OCI-LY7 (cell line): ENCODE measurements at regions not wholly inside any gene's neighbourhood (a gene's known extent, or its start where the extent isn't known, plus 50 kb on each side); places are given as distances from the start of the nearest gene placed in this dataset.

Experiments
- BruUV-seq: library from RNA; stranded (reverse); fragments of 400-500 nt; replicated peaks from 2 replicates; lab custom pipeline; 2021; lab: Mats Ljungman, UMichigan
- CTCF ChIA-PET: fragments of 300-600 bp; sonication (Branson Sonifier 250); formaldehyde crosslinking; loops from one replicate; lab custom pipeline; 2022; ENCODE audit warnings: antibody characterized with exemption; ENCODE audit not compliant: unreplicated experiment; lab: Charles Lee
- POLR2A ChIA-PET: fragments of 300-600 bp; sonication (Branson Sonifier 250); formaldehyde crosslinking; loops from one replicate; lab custom pipeline; 2022; ENCODE audit warnings: antibody characterized with exemption; lab: Charles Lee
- DNase-seq: peaks from one replicate; pipeline ENCODE4 v3.0.0-alpha.2; 2015; ENCODE audit warnings: low spot score
- H2AFZ ChIP-seq: fragments of 200-600 bp; sonication (generic), shearing (Covaris generic); 2 replicates; pipeline ENCODE4 v1.6.1; 2014; ENCODE audit warnings: mild to moderate bottlenecking, antibody characterized with exemption, low read length, moderate library complexity
- H3K27ac ChIP-seq: fragments of 200-600 bp; sonication (generic); 2 replicates; pipeline ENCODE4 v1.5.1; 2014; ENCODE audit warnings: mixed run types, low read depth, mild to moderate bottlenecking, moderate library complexity, low read length, inconsistent platforms; ENCODE audit not compliant: poor library complexity, severe bottlenecking
- H3K36me3 ChIP-seq: fragments of 200-600 bp; sonication (generic); 2 replicates; pipeline ENCODE4 v1.6.1; 2014; ENCODE audit warnings: mild to moderate bottlenecking, antibody characterized with exemption, low read length, moderate library complexity, mixed read lengths; ENCODE audit not compliant: insufficient read depth
- H3K4me1 ChIP-seq: fragments of 200-600 bp; sonication (generic); 2 replicates; pipeline ENCODE4 v1.5.1; 2014; ENCODE audit warnings: mild to moderate bottlenecking, low read length; ENCODE audit not compliant: insufficient read depth, poor library complexity, severe bottlenecking
- H3K4me2 ChIP-seq: fragments of 200-600 bp; sonication (generic); 2 replicates; pipeline ENCODE4 v1.6.1; 2014; ENCODE audit warnings: mild to moderate bottlenecking, low read length
- H3K4me3 ChIP-seq: fragments of 200-600 bp; sonication (generic); 2 replicates; pipeline ENCODE4 v1.5.1; 2014; ENCODE audit warnings: mild to moderate bottlenecking, low read depth, low read length; ENCODE audit not compliant: poor library complexity, severe bottlenecking
- H3K79me2 ChIP-seq: fragments of 200-600 bp; sonication (generic); 2 replicates; pipeline ENCODE4 v1.6.1; 2016; ENCODE audit warnings: low read depth, mild to moderate bottlenecking, low read length, moderate library complexity, mixed read lengths; ENCODE audit not compliant: insufficient read depth
- H3K9me2 ChIP-seq: fragments of 200-600 bp; sonication (generic); 2 replicates; pipeline ENCODE4 v1.6.1; 2016; ENCODE audit warnings: mild to moderate bottlenecking, low read length, mixed read lengths; ENCODE audit not compliant: insufficient read depth
- H3K9me3 ChIP-seq: fragments of 200-600 bp; sonication (generic); 2 replicates; pipeline ENCODE4 v1.6.1; 2014; ENCODE audit warnings: mild to moderate bottlenecking, mixed run types, low read length, mixed read lengths
- H4K20me1 ChIP-seq: fragments of 200-600 bp; sonication (generic); 2 replicates; pipeline ENCODE4 v1.6.1; 2014; ENCODE audit warnings: mild to moderate bottlenecking, antibody characterized with exemption, low read length, moderate library complexity, mixed read lengths; ENCODE audit not compliant: insufficient read depth
- CTCF ChIP-seq: fragments of 200-600 bp; sonication (generic); conservative IDR thresholded peaks from 2 replicates; pipeline ENCODE4 v1.5.1; 2014; ENCODE audit warnings: mild to moderate bottlenecking, antibody characterized with exemption, low read length, moderate library complexity, mixed read lengths
- EZH2phosphoT487 ChIP-seq: fragments of 200-600 bp; sonication (generic); IDR thresholded peaks from 2 replicates; pipeline ENCODE4 v1.6.1; 2018; ENCODE audit warnings: low read depth, borderline replicate concordance, mild to moderate bottlenecking, mixed run types, antibody characterized with exemption, low read length, moderate library complexity, mixed read lengths
- intact Hi-C: fragments of 100-400 bp; cut with micrococcal nuclease; formaldehyde crosslinking; loops from one replicate; pipeline ENCODE4 v1.10.0; 2022; ENCODE audit not compliant: unreplicated experiment

DNA sequence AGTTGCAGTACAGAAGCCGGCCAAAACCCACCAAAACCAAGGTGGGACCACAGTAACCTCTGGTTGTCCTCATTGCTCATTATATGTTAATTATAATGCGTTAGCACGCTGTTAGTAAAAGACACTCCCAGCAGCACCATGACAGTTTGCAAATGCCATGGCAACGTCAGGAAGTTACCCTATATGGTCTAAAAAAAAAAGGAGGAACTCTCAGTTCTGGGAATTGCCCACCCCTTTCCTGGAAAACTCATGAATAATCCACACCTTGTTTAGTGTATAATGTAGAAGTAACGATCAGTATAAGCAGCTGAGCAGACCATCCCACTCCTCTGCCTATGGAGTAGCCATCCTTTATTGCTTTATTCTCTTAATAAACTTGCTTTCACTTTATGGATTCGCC, 148.6 kb upstream of the EXOC2 start:
- no peak for DNase-seq
- ChIA-PET CTCF (no interaction called here), POLR2A (no interaction called here)
- intact Hi-C loops, result no loop called here
- H3K4me2 ChIP-seq, result no peak overlapping the region
- H3K4me1 ChIP-seq, result no peaks in the 10 kb centered on the region
- no peaks in the 10 kb centered on the region for H3K9me3 ChIP-seq
- no peaks in the 10 kb centered on the region for H3K9me2 ChIP-seq
- BruUV-seq, result no TSS peak
- no peak overlapping the region for H3K27ac ChIP-seq
- H3K36me3 ChIP-seq, result no peaks in the 10 kb centered on the region
- no peaks in the 10 kb centered on the region for H3K79me2 ChIP-seq
- H4K20me1 ChIP-seq, result no peaks in the 10 kb centered on the region
- H2AFZ ChIP-seq, result no peak overlapping the region
- H3K4me3 ChIP-seq, result no peak overlapping the region
- TF ChIP-seq CTCF, result no peak
- TF ChIP-seq EZH2phosphoT487, result no peak

- Histone ChIP-seq H4K20me1 (no peaks in the 10 kb centered on the region), H3K4me2 (no peak overlapping the region), H3K9me2 (no peaks in the 10 kb centered on the region), H3K36me3 (no peaks in the 10 kb centered on the region), H2AFZ (no peak overlapping the region), H3K4me3 (no peak overlapping the region), H3K79me2 (no peaks in the 10 kb centered on the region), H3K9me3 (peaks cover 7% of the 10 kb centered on the region; the same call in 1 of the 2 replicates), H3K4me1 (no peaks in the 10 kb centered on the region), H3K27ac (no peak overlapping the region)
- intact Hi-C loops, result no loop called here
- TF ChIP-seq EZH2phosphoT487 (no peak), CTCF (no peak)
- CTCF ChIA-PET, result no interaction called here
- no peak for DNase-seq
- POLR2A ChIA-PET, result interaction anchor here (0.9 kb wide), 1 partner anchor 21 kb away, joined by 3 read pairs; no protein-coding TSS in a partner anchor
- no TSS peak for BruUV-seq
Measured at GRCh38 chr6:839201-839600, 146.3 kb upstream of the EXOC2 start.

DNA sequence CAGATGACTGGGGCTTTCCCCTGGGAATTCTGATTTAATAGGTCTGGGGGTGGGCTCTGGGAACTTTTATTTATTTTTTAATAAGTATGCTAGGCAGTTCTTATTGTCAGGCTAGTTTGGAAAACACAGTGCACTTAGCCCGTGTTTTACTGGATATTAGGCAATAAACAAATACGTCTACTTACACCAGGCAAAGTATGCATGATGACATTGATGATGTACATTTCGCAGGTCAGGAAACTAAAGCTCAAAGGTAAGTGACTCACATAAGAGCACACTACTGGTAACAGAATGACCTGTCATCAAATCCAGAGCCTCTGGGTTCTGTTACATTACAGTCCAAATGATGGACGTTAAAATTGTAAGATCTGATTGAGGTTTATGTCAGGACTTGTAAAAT, 144.4 kb upstream of the EXOC2 start:
- no peak overlapping the region for H2AFZ ChIP-seq
- POLR2A ChIA-PET, result no interaction called here

More for the DNA sequence above, 144.4 kb upstream of the EXOC2 start:
- Histone ChIP-seq H3K4me3 (no peak overlapping the region), H3K9me2 (no peaks in the 10 kb centered on the region), H3K79me2 (no peaks in the 10 kb centered on the region), H3K4me2 (no peak overlapping the region), H3K27ac (no peak overlapping the region), H3K36me3 (no peaks in the 10 kb centered on the region), H3K4me1 (no peaks in the 10 kb centered on the region), H3K9me3 (peaks cover 7% of the 10 kb centered on the region; the same call in 1 of the 2 replicates), H4K20me1 (no peaks in the 10 kb centered on the region)
- CTCF ChIA-PET, result no interaction called here
- no peak for DNase-seq
- BruUV-seq, result no TSS peak
- intact Hi-C loops, result no loop called here
- no peak for TF ChIP-seq CTCF
- TF ChIP-seq EZH2phosphoT487, result no peak
